GM21367 (cell line): ENCODE measurements at regions not wholly inside any gene's neighbourhood (a gene's known extent, or its start where the extent isn't known, plus 50 kb on each side); places are given as distances from the start of the nearest gene placed in this dataset.

ENCODE experiments used
- ATAC-seq: cut with Tn5 transposase; IDR thresholded peaks from one replicate; pipeline ENCODE4 v1.9.1; 2021; ENCODE audit not compliant: unreplicated experiment

GRCh38 chr11:111098091-111098490 is 147.4 kb upstream of the POU2AF2 start:
- ATAC-seq: no peak

GRCh38 chr11:111097191-111097590 is 148.3 kb upstream of the POU2AF2 start:
- ATAC-seq: no peak

GRCh38 chr11:111095327-111095726 is 150.2 kb upstream of the POU2AF2 start:
- no peak for ATAC-seq

- ATAC-seq: no peak
Measured at GRCh38 chr11:111093061-111093460, 152.5 kb upstream of the POU2AF2 start.

GRCh38 chr11:111091321-111091938 is 154.1 kb upstream of the POU2AF2 start:
- no peak for ATAC-seq

GRCh38 chr11:111089759-111090158 is 155.8 kb upstream of the POU2AF2 start:
- no peak for ATAC-seq

GRCh38 chr11:111088847-111089355 is 156.6 kb upstream of the POU2AF2 start:
- ATAC-seq: no peak

- ATAC-seq: no peak
Measured at GRCh38 chr11:111086058-111086457, 159.5 kb upstream of the POU2AF2 start.

- no peak for ATAC-seq
Measured at GRCh38 chr11:111082664-111083063, 162.9 kb upstream of the POU2AF2 start.

- no peak for ATAC-seq
Measured at GRCh38 chr11:111081021-111081511, 164.5 kb upstream of the POU2AF2 start.

GRCh38 chr11:111077530-111078322 is 167.8 kb upstream of the POU2AF2 start:
- ATAC-seq: no peak

- no peak for ATAC-seq
Measured at GRCh38 chr11:111069066-111069465, 176.5 kb upstream of the POU2AF2 start.

GRCh38 chr11:111067994-111068393 is 177.5 kb upstream of the POU2AF2 start:
- ATAC-seq: no peak

GRCh38 chr11:111066846-111067245 is 178.7 kb upstream of the POU2AF2 start:
- ATAC-seq: no peak

- no peak for ATAC-seq
Measured at GRCh38 chr11:111063726-111064517, 181.6 kb upstream of the POU2AF2 start.

GRCh38 chr11:111062420-111062819 is 183.1 kb upstream of the POU2AF2 start:
- ATAC-seq: no peak

GRCh38 chr11:111059726-111060125 is 185.8 kb upstream of the POU2AF2 start:
- no peak for ATAC-seq

GRCh38 chr11:111049131-111049530 is 196.4 kb upstream of the POU2AF2 start:
- ATAC-seq: no peak

- ATAC-seq: no peak
Measured at GRCh38 chr11:111047374-111047773, 198.2 kb upstream of the POU2AF2 start.

- ATAC-seq: no peak
Measured at GRCh38 chr11:111046291-111046690, 199.2 kb upstream of the POU2AF2 start.

- no peak for ATAC-seq
Measured at GRCh38 chr11:111045874-111046273, 199.7 kb upstream of the POU2AF2 start.
